HepG2 (cell line): ENCODE measurements at regions not wholly inside any gene's neighbourhood (a gene's known extent, or its start where the extent isn't known, plus 50 kb on each side); places are given as distances from the start of the nearest gene placed in this dataset.

ENCODE experiments used
- ATAC-seq: fragments of 200-7000 bp; cut with Tn5 transposase; 3 replicates; pipeline ENCODE4 v1.9.1; 2020; ENCODE audit warnings: mild to moderate bottlenecking, moderate library complexity
- BruUV-seq: library from RNA; stranded (reverse); fragments of 400-500 nt; replicated peaks from 2 replicates; lab custom pipeline; 2021; lab: Mats Ljungman, UMichigan
- CTCF ChIA-PET: fragments of 300-600 bp; formaldehyde crosslinking; extraction: SDS; loops from one replicate; lab custom pipeline; 2021; ENCODE audit warnings: low total read pairs, inconsistent platforms, low intra/inter-chr PET ratio; lab: Yijun Ruan, JAX
- POLR2A ChIA-PET: fragments of 350-600 bp; sonication (Branson Sonifier 250); formaldehyde crosslinking; loops from one replicate; lab custom pipeline; 2020; ENCODE audit warnings: antibody characterized with exemption, inconsistent platforms; lab: Yijun Ruan, JAX
- DNase-seq: peaks from one replicate; pipeline ENCODE4 v3.0.0-alpha.2; 2015; ENCODE audit warnings: low spot score
- FAIRE-seq: peaks from 3 replicates; lab custom pipeline; 2011; peaks lifted over from hg19 to GRCh38; lab: Jason Lieb, UNC
- H2AFZ ChIP-seq: one replicate; pipeline ENCODE4 v1.6.1; 2011; ENCODE audit warnings: low read length, inconsistent platforms
- H3K27ac ChIP-seq: fragments of 300-600 bp; 3 replicates; pipeline ENCODE4 v1.8.0; 2011; ENCODE audit warnings: mixed run types, mild to moderate bottlenecking, mixed read lengths, low read length, inconsistent platforms; ENCODE audit not compliant: insufficient read depth; ENCODE audit errors: extremely low read length
- H3K27me3 ChIP-seq, 2 experiments: fragments of 200-600 bp in 1 of 2; 2 replicates in 1 of 2; 3 replicates in 1 of 2; pipeline versions ENCODE4 v1.6.0 to v1.8.0; 2011; ENCODE audit warnings: low read length in 2 of 2, mild to moderate bottlenecking in 2 of 2, moderate library complexity in 2 of 2, inconsistent platforms in 1 of 2; ENCODE audit not compliant: insufficient read depth in 2 of 2, control insufficient read depth in 1 of 2
- H3K36me3 ChIP-seq, 2 experiments: fragments of 200-600 bp in 1 of 2; replicated peaks in 1 of 2; 2 replicates in 1 of 2; 3 replicates in 1 of 2; pipeline versions ENCODE4 v1.5.1 to v1.8.0; 2011; ENCODE audit warnings: low read length in 2 of 2, inconsistent platforms in 1 of 2; ENCODE audit not compliant: insufficient read depth in 2 of 2, control insufficient read depth in 1 of 2
- H3K4me1 ChIP-seq: 2 replicates; pipeline ENCODE4 v1.5.1; 2012; ENCODE audit warnings: low read length, inconsistent platforms; ENCODE audit not compliant: insufficient read depth
- H3K4me2 ChIP-seq: 2 replicates; pipeline ENCODE4 v1.6.0; 2011; ENCODE audit warnings: low read depth, low read length, inconsistent platforms
- H3K4me3 ChIP-seq, 3 experiments: fragments of 200-600 bp in 1 of 3; sonication (generic), shearing (Covaris generic) in 1 of 3; replicated peaks in 1 of 3; 2 replicates each; pipeline ENCODE4 v1.5.1; 2011 to 2016; ENCODE audit warnings: low read length in 3 of 3, inconsistent platforms in 2 of 3, low read depth in 2 of 3, mild to moderate bottlenecking in 2 of 3, control low read depth in 1 of 3, mixed read lengths in 1 of 3; ENCODE audit not compliant: insufficient read depth in 1 of 3
- H3K79me2 ChIP-seq: one replicate; pipeline ENCODE4 v1.6.1; 2011; ENCODE audit warnings: low read length, inconsistent platforms; ENCODE audit not compliant: insufficient read depth
- H3K9ac ChIP-seq: 2 replicates; pipeline ENCODE4 v1.6.0; 2011; ENCODE audit warnings: mild to moderate bottlenecking, low read depth, low read length, inconsistent platforms; ENCODE audit not compliant: insufficient read depth
- H3K9me3 ChIP-seq: 2 replicates; pipeline ENCODE4 v1.5.1; 2012; ENCODE audit warnings: mild to moderate bottlenecking, low read length
- H4K20me1 ChIP-seq: 2 replicates; pipeline ENCODE4 v1.6.0; 2011; ENCODE audit warnings: inconsistent platforms, mild to moderate bottlenecking, low read length, moderate library complexity; ENCODE audit not compliant: insufficient read depth
- ARNT2 ChIP-seq: sonication (generic); formaldehyde crosslinking; IDR thresholded peaks from 2 replicates; pipeline ENCODE4 v1.8.0; 2022; ENCODE audit warnings: mild to moderate bottlenecking, low read depth, missing genetic modification reagents, moderate library complexity
- HDAC2 ChIP-seq: sonication (generic); formaldehyde crosslinking; IDR thresholded peaks from 2 replicates; pipeline ENCODE4 v1.4.0; 2020; ENCODE audit warnings: missing genetic modification reagents
- HDAC6 ChIP-seq: fragments of 200-600 bp; sonication (generic); IDR thresholded peaks from 2 replicates; pipeline ENCODE4 v1.7.0; 2017; ENCODE audit warnings: mild to moderate bottlenecking, antibody characterized with exemption, low read length, low read depth
- HMGXB4 ChIP-seq, 2 experiments: sonication (generic) in 1 of 2; formaldehyde crosslinking in 1 of 2; IDR thresholded peaks; 2 replicates each; pipeline versions ENCODE4 v1.4.0 to v1.6.1; 2018 to 2020; ENCODE audit warnings: missing genetic modification reagents in 2 of 2, borderline replicate concordance in 1 of 2, low read depth in 1 of 2, mild to moderate bottlenecking in 1 of 2, missing biosample characterization in 1 of 2
- SPEN ChIP-seq: sonication (generic); formaldehyde crosslinking; IDR thresholded peaks from 2 replicates; pipeline ENCODE4 v1.5.1; 2020; ENCODE audit warnings: low read depth, mild to moderate bottlenecking, missing genetic modification reagents
- THAP8 ChIP-seq: sonication (generic); formaldehyde crosslinking; IDR thresholded peaks from 2 replicates; pipeline ENCODE4 v1.5.1; 2020; ENCODE audit warnings: missing genetic modification reagents, mild to moderate bottlenecking, borderline replicate concordance
- ZFX ChIP-seq: sonication (generic); formaldehyde crosslinking; IDR thresholded peaks from 2 replicates; pipeline ENCODE4 v1.4.0; 2020; ENCODE audit warnings: mild to moderate bottlenecking, low read depth, missing genetic modification reagents, moderate library complexity
- ZNF251 ChIP-seq: sonication (generic); formaldehyde crosslinking; IDR thresholded peaks from 2 replicates; pipeline ENCODE4 v1.9.0; 2021; ENCODE audit warnings: mild to moderate bottlenecking, missing genetic modification reagents
- ZNF841 ChIP-seq: sonication (generic); formaldehyde crosslinking; IDR thresholded peaks from 2 replicates; pipeline ENCODE4 v1.8.1; 2023; ENCODE audit warnings: missing genetic modification reagents, borderline replicate concordance
- WGBS: methylation state at CpG from one replicate; pipeline ENCODE4 v1.1.6; 2017; ENCODE audit warnings: low lambda C conversion rate; 5-methylcytosine and 5-hydroxymethylcytosine counted together
- in situ Hi-C: cut with HindIII; loops from 2 replicates; pipeline ENCODE4 v1.10.0; 2017; ENCODE audit warnings: low pct_unique_long_range_greater_than_20kb; ENCODE audit not compliant: extremely low pct_ligation_motif_present
- intact Hi-C: fragments of 100-400 bp; cut with micrococcal nuclease; formaldehyde crosslinking; loops from one replicate; pipeline ENCODE4 v1.10.0; 2022; ENCODE audit not compliant: unreplicated experiment

GRCh38 chr12:65740506-65740872 lies 83.8 kb upstream of the HMGA2 start:
- no peak overlapping the region; the same call in 1 of the 2 replicates for H3K9ac ChIP-seq
- no TSS peak for BruUV-seq
- H3K27me3 ChIP-seq = peaks cover 3 to 14% of the 10 kb centered on the region in 2 experiments; a peak in 3 of 5 replicates
- in situ Hi-C loops (loop anchor here (5.0 kb wide), 1 partner anchor 82 kb away; the partner anchor contains the start of gene HMGA2), intact Hi-C loops (loop anchor here (5.0 to 10.0 kb wide), 2 partner anchors 82 to 244 kb away; partner anchors contain the start of gene HMGA2)
- H3K9me3 ChIP-seq = no peaks in the 10 kb centered on the region
- no peak overlapping the region for H3K27ac ChIP-seq
- peaks cover 7% of the 10 kb centered on the region; the same call in 1 of the 2 replicates for H3K4me1 ChIP-seq
- DNase-seq (no peak), ATAC-seq (no peak), FAIRE-seq (peak; percentile 12)
- CTCF ChIA-PET = no interaction called here
- H2AFZ ChIP-seq = no peak overlapping the region
- no peaks in the 10 kb centered on the region for H3K79me2 ChIP-seq
- H3K4me3 ChIP-seq = peak overlapping the region; percentile 66 to 81 (median 80); a peak in 5 of 6 replicates
- H3K4me2 ChIP-seq = peak overlapping the region; percentile 77
- no peaks in the 10 kb centered on the region for H3K36me3 ChIP-seq
- H4K20me1 ChIP-seq = no peaks in the 10 kb centered on the region
- no peak for TF ChIP-seq HDAC6
- POLR2A ChIA-PET = no interaction called here
- 4% methylated on average over 1 of the region's 1 CpG for WGBS

DNA sequence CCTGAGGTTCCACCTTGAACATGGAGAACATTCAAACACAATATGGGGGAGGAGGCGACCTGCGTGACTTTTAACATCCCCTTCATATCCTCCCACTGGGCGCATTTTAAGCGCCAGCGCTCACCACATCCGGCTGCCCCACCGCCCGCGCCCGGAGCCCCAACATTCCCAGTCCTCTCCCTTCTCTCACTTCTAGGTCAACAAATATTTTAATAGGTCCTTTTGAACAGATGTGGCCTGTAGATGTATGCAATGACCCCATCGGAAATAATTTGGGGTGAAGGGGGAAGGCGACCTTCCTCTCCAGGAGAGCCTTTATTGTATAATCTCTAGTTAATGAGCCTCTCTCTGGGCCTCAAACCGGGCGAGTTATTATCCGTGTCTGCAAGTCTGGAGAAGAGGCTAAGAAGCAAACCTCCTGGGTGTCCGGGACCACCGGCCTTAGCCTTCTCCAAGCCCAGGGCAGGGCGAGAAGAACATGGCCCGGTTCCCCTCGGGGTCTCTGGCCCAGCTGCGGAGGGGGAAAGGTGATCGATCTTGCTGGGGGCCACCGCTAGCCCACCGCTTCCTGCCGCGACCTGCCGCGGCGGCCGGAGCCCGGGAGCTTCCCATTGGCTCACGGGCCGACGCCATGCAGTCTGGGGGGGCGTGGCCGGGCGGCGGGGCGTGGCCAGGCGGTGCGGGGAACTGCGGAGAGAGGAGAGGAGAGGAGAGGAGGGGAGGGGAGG lies 83.2 kb upstream of the HMGA2 start:
- H3K4me2 ChIP-seq = peak overlapping the region; percentile 77
- peak overlapping the region; percentile 66 to 81 (median 80) for H3K4me3 ChIP-seq
- peak overlapping the region; percentile 58; the same call in 1 of the 2 replicates for H3K9ac ChIP-seq
- H3K27me3 ChIP-seq = peaks cover 3 to 14% of the 10 kb centered on the region in 2 experiments; a peak in 3 of 5 replicates
- no peaks in the 10 kb centered on the region for H3K79me2 ChIP-seq
- intact Hi-C loops = loop anchor here (5.0 to 10.0 kb wide), 2 partner anchors 81 to 244 kb away; partner anchors contain the start of gene HMGA2
- peaks cover 7% of the 10 kb centered on the region; the same call in 1 of the 2 replicates for H3K4me1 ChIP-seq
- H2AFZ ChIP-seq = no peak overlapping the region
- no peak for FAIRE-seq
- no peaks in the 10 kb centered on the region for H3K9me3 ChIP-seq
- ChIA-PET CTCF (no interaction called here), POLR2A (interaction anchor here (0.7 kb wide), 1 partner anchor 138 kb away, joined by 4 read pairs; no protein-coding TSS in a partner anchor)
- peak; percentile 93 for ATAC-seq
- DNase-seq = peak; percentile 69
- in situ Hi-C loops = loop anchor here (5.0 kb wide), 1 partner anchor 81 kb away; the partner anchor contains the start of gene HMGA2
- H3K27ac ChIP-seq = no peak overlapping the region
- BruUV-seq = no TSS peak
- H3K36me3 ChIP-seq = no peaks in the 10 kb centered on the region
- 10% methylated on average over 30 of the region's 42 CpGs for WGBS
- no peaks in the 10 kb centered on the region for H4K20me1 ChIP-seq
- TF ChIP-seq ZNF841 (CRISPR knock-in tag) = 0 out of 2 replicates have a peak, but pooled peaks have one; percentile 39
- TF ChIP-seq THAP8 (CRISPR knock-in tag) = no peak
- TF ChIP-seq ARNT2 (CRISPR knock-in tag) = peak; percentile 17; the same call in 1 of the 2 replicates
- TF ChIP-seq ZFX (CRISPR knock-in tag) = peak; percentile 68
- 0 out of 4 replicates have a peak, but pooled peaks of 1 of the 2 experiments have one; percentile 13 for TF ChIP-seq HMGXB4 (CRISPR knock-in tag; IDR thresholded peaks at IDR 0.05; ENCODE audit: borderline replicate concordance in 1 of 2, low read depth in 1 of 2)
- no peak for TF ChIP-seq SPEN
- TF ChIP-seq ZNF251 (CRISPR knock-in tag) = no peak
- TF ChIP-seq HDAC2 (CRISPR knock-in tag) = 0 out of 2 replicates have a peak, but pooled peaks have one; percentile 15
